PFSK-1 (cell line): ENCODE measurements at regions not wholly inside any gene's neighbourhood (a gene's known extent, or its start where the extent isn't known, plus 50 kb on each side); places are given as distances from the start of the nearest gene placed in this dataset.

Experiments used
- FOXP2 ChIP-seq: optimal IDR thresholded peaks from 2 replicates; pipeline ENCODE3; 2011; ENCODE audit warnings: borderline replicate concordance, control low read depth, inconsistent platforms; ENCODE audit not compliant: insufficient read depth; ENCODE audit errors: extremely low read length, extremely low read depth
- POLR2AphosphoS5 ChIP-seq: IDR thresholded peaks from 2 replicates; pipeline ENCODE4 v1.6.1; 2012; ENCODE audit warnings: low read depth, mild to moderate bottlenecking, control low read depth, low read length, moderate library complexity
- SIN3A ChIP-seq: IDR thresholded peaks from 2 replicates; pipeline ENCODE4 v1.6.1; 2012; ENCODE audit warnings: mild to moderate bottlenecking, low read length, moderate library complexity, borderline replicate concordance; ENCODE audit not compliant: insufficient read depth
- TAF1 ChIP-seq: IDR thresholded peaks from 2 replicates; pipeline ENCODE4 v1.6.1; 2012; ENCODE audit warnings: low read length, control low read depth, borderline replicate concordance; ENCODE audit not compliant: insufficient read depth
- TF ChIP-seq, protein P1 (sequence below), 2 experiments: IDR thresholded peaks; 2 replicates each; pipeline versions ENCODE4 v1.6.1 to v1.8.0; 2011 to 2012; ENCODE audit warnings: low read depth in 2 of 2, low read length in 2 of 2, control low read depth in 1 of 2, inconsistent platforms in 1 of 2, mild to moderate bottlenecking in 1 of 2, moderate library complexity in 1 of 2; ENCODE audit not compliant: insufficient read depth in 1 of 2

DNA sequence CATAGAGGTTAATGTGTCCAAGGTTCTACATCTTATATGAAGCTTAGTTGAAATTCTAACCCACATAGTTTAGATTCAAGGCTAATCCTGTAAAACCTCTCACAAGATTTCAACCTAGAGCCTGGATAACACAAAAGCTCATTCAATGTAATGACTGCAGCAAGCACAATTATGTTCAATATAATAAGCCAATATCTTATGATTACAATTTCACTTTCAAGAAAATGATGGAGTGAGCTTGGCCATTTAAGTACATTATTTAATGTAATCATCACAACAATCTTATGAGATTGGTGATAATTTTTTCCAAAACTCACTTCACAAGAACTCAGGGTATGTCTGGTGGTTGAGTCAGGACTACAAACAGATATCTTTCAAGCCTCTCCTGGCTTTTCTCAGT lies 1140.8 kb upstream of the WWC1 start:
- no peak for TF ChIP-seq POLR2AphosphoS5
- TF ChIP-seq FOXP2: no peak
- no peak for TF ChIP-seq TAF1
- TF ChIP-seq, protein P1, sequence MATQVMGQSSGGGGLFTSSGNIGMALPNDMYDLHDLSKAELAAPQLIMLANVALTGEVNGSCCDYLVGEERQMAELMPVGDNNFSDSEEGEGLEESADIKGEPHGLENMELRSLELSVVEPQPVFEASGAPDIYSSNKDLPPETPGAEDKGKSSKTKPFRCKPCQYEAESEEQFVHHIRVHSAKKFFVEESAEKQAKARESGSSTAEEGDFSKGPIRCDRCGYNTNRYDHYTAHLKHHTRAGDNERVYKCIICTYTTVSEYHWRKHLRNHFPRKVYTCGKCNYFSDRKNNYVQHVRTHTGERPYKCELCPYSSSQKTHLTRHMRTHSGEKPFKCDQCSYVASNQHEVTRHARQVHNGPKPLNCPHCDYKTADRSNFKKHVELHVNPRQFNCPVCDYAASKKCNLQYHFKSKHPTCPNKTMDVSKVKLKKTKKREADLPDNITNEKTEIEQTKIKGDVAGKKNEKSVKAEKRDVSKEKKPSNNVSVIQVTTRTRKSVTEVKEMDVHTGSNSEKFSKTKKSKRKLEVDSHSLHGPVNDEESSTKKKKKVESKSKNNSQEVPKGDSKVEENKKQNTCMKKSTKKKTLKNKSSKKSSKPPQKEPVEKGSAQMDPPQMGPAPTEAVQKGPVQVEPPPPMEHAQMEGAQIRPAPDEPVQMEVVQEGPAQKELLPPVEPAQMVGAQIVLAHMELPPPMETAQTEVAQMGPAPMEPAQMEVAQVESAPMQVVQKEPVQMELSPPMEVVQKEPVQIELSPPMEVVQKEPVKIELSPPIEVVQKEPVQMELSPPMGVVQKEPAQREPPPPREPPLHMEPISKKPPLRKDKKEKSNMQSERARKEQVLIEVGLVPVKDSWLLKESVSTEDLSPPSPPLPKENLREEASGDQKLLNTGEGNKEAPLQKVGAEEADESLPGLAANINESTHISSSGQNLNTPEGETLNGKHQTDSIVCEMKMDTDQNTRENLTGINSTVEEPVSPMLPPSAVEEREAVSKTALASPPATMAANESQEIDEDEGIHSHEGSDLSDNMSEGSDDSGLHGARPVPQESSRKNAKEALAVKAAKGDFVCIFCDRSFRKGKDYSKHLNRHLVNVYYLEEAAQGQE (IDR thresholded peaks at IDR 0.05; ENCODE audit: insufficient read depth in 1 of 2, low read depth in 2 of 2, low read length in 2 of 2): no peak
- TF ChIP-seq SIN3A: no peak

DNA sequence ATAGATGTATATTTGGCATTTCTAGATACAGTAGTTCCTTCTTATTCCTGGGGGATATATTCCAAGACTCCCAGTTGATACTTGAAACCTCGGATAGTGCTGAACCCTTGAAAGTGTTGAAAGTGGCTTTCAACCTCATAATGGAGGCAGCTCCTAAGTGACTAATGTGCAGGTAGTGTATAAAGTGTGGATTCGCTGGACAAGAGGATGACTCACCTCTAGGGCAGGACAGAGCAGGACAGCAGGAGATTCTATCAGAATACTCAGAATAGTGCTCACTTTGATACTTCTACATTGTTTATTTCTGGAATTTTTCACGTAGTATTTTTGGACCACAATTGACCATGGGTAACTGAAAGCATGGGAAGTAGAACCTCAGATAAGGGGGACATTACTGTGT lies 1138.9 kb upstream of the WWC1 start:
- TF ChIP-seq SIN3A (no peak), TAF1 (no peak), POLR2AphosphoS5 (no peak), FOXP2 (no peak)
- TF ChIP-seq, protein P1 (IDR thresholded peaks at IDR 0.05; ENCODE audit: insufficient read depth in 1 of 2, low read depth in 2 of 2, low read length in 2 of 2): no peak

DNA sequence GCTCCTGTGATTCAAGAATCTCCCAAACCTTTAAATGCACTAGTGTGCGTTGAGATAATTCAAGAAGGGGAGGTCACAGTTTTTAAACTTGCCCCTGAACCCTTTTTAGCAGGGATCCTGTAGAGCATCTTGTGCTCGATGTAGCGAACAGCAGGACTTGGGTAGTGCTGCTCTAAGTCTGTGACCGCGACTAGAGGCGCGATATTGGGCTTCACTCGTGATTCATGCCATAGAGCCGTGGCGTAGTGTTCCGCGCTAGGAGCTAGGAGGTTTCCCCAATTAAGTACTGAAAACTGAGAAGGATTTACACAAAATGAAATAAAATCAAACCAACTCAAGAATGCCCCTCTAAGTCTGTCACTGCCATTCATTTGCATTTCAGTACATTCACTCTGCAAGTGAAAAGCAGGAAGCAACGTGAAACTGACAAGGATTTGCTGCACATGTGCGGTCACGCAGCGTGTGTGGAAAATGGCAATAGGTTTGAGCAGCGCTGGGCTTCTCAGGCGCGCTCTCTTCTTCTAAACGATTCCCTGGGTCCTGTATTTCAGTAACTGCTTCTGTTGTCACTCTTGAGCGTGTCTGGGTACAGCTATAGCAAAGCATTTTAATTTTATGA lies 1135.9 kb upstream of the WWC1 start:
- TF ChIP-seq TAF1 (no peak), FOXP2 (no peak), SIN3A (no peak), POLR2AphosphoS5 (no peak)
- TF ChIP-seq, protein P1 (IDR thresholded peaks at IDR 0.05; ENCODE audit: insufficient read depth in 1 of 2, low read depth in 2 of 2, low read length in 2 of 2): no peak

DNA sequence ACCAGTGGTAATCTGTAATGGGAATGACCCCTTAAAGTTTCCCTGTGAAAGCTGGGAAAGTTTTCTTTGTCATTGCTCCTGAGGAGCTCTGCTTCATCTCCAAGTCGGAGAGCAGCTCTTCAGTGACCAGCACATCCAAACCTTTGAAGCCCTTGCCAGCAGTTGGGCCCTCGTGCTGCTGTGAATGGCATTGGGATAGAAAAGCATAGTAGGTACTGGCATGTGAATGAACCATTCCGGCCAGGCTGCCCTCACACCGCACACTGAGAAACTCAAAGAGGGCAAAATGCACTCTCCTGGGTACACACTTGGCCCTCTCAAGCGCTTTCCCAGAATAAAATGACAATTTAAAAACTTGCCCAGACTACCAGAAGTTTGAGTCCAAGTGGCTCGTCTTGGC lies 1135.0 kb upstream of the WWC1 start:
- TF ChIP-seq SIN3A (no peak), POLR2AphosphoS5 (no peak), TAF1 (no peak)

DNA sequence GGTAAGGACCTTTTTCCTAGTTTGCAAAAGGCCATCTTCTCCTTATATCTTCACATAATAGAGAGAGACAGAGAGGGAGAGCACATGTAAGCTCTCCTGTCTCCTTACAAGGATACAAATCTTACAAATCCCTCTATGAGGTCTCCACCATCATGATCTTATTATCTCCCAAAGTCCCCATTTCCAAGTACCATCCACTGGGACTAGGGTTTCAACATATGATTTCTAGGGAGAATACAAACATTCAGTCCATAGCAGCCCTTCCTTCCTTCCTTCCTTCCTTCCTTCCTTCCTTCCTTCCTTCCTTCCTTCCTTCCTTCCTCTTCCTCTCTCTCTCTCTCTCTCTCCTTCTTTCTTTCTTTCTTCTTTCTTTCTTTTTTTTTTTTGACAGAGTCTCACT lies 1132.9 kb upstream of the WWC1 start:
- TF ChIP-seq SIN3A: no peak
- TF ChIP-seq FOXP2: no peak
- no peak for TF ChIP-seq TAF1
- TF ChIP-seq, protein P1 (IDR thresholded peaks at IDR 0.05; ENCODE audit: insufficient read depth in 1 of 2, low read depth in 2 of 2, low read length in 2 of 2): no peak
- no peak for TF ChIP-seq POLR2AphosphoS5

DNA sequence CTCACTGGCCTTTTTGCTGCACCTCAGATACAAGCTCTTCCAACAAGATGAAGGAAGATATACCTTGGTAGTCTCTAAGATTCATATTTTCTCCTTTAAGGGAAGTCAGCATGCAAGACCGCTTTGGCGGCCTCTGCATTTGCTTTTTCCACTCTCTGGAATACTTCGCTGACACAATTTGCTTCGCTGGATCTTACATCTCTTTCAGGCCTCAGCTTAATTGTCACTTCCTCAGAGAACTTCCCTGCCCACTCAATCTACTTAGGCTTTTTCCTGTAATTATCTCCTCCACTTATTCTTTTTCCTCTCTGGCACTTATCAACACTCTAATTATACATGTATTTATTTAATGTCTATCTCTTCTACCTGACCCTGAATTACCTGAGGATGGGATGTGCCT lies 1131.1 kb upstream of the WWC1 start:
- TF ChIP-seq, protein P1 (IDR thresholded peaks at IDR 0.05; ENCODE audit: insufficient read depth in 1 of 2, low read depth in 2 of 2, low read length in 2 of 2): no peak
- TF ChIP-seq POLR2AphosphoS5 (no peak), TAF1 (no peak), SIN3A (no peak), FOXP2 (no peak)
